A673 (cell line): ENCODE measurements at regions not wholly inside any gene's neighbourhood (a gene's known extent, or its start where the extent isn't known, plus 50 kb on each side); places are given as distances from the start of the nearest gene placed in this dataset.

ENCODE experiments used
- BruUV-seq: library from RNA; stranded (reverse); fragments of 400-500 nt; replicated peaks from 2 replicates; lab custom pipeline; 2021; lab: Mats Ljungman, UMichigan
- CTCF ChIA-PET: fragments of 300-600 bp; sonication (Branson Sonifier 250); formaldehyde crosslinking; loops from one replicate; lab custom pipeline; 2022; ENCODE audit warnings: antibody characterized with exemption; lab: Charles Lee
- POLR2A ChIA-PET: fragments of 300-600 bp; sonication (Branson Sonifier 250); formaldehyde crosslinking; loops from one replicate; lab custom pipeline; 2022; ENCODE audit warnings: antibody characterized with exemption; ENCODE audit not compliant: low non-redundant PET; lab: Charles Lee
- DNase-seq: peaks from one replicate; pipeline ENCODE4 v3.0.0-alpha.2; 2015; ENCODE audit warnings: low spot score
- H3K27ac ChIP-seq: fragments of 200-600 bp; sonication (generic); 2 replicates; pipeline ENCODE4 v1.5.1; 2016; ENCODE audit warnings: mixed run types, low read depth, mild to moderate bottlenecking, mixed read lengths, antibody characterized with exemption, low read length; ENCODE audit not compliant: poor library complexity, severe bottlenecking
- H3K27me3 ChIP-seq: fragments of 200-600 bp; sonication (generic); replicated peaks from 2 replicates; pipeline ENCODE4 v1.6.1; 2017; ENCODE audit warnings: mixed run types, low read depth, mild to moderate bottlenecking, mixed read lengths, antibody characterized with exemption, low read length; ENCODE audit not compliant: insufficient read depth, poor library complexity
- H3K36me3 ChIP-seq: fragments of 200-600 bp; sonication (generic); 2 replicates; pipeline ENCODE4 v1.6.1; 2016; ENCODE audit warnings: mixed run types, mild to moderate bottlenecking, mixed read lengths, antibody characterized with exemption, low read length; ENCODE audit not compliant: insufficient read depth, poor library complexity, severe bottlenecking
- H3K4me1 ChIP-seq: fragments of 200-600 bp; sonication (generic); 2 replicates; pipeline ENCODE4 v1.6.1; 2017; ENCODE audit warnings: mixed run types, mild to moderate bottlenecking, mixed read lengths, antibody characterized with exemption, low read length; ENCODE audit not compliant: insufficient read depth, poor library complexity, severe bottlenecking
- H3K4me3 ChIP-seq: fragments of 200-600 bp; sonication (generic); 2 replicates; pipeline ENCODE4 v1.5.1; 2016; ENCODE audit warnings: low read depth, mixed run types, mild to moderate bottlenecking, mixed read lengths, low read length; ENCODE audit not compliant: poor library complexity, severe bottlenecking
- H3K9me3 ChIP-seq: fragments of 200-600 bp; sonication (generic); 2 replicates; pipeline ENCODE4 v1.6.1; 2016; ENCODE audit warnings: mixed run types, low read depth, mild to moderate bottlenecking, mixed read lengths, antibody characterized with exemption, low read length; ENCODE audit not compliant: poor library complexity, severe bottlenecking
- EZH2 ChIP-seq: fragments of 200-600 bp; sonication (generic); IDR thresholded peaks from 2 replicates; pipeline ENCODE4 v1.6.1; 2017; ENCODE audit warnings: borderline replicate concordance, low read depth, mild to moderate bottlenecking, mixed read lengths, antibody characterized with exemption, low read length; ENCODE audit not compliant: poor library complexity, severe bottlenecking
- intact Hi-C: fragments of 100-400 bp; cut with micrococcal nuclease; formaldehyde crosslinking; loops from one replicate; pipeline ENCODE4 v1.10.0; 2022; ENCODE audit not compliant: unreplicated experiment
- TF ChIP-seq, protein P1 (sequence below): fragments of 300-800, 200-600 bp; sonication (generic); conservative IDR thresholded peaks from 2 replicates; pipeline ENCODE4 v1.5.1; 2017; ENCODE audit warnings: low read depth, mild to moderate bottlenecking, antibody characterized with exemption, low read length, moderate library complexity, mixed read lengths

GRCh38 chr2:236510034-236510433, 59.6 kb upstream of the ACKR3 start:
- Histone ChIP-seq H3K4me3 (no peak overlapping the region), H3K36me3 (no peaks in the 10 kb centered on the region), H3K9me3 (no peaks in the 10 kb centered on the region), H3K27ac (no peak overlapping the region), H3K27me3 (peaks cover 49% of the 10 kb centered on the region), H3K4me1 (no peaks in the 10 kb centered on the region)
- ChIA-PET CTCF (no interaction called here), POLR2A (no interaction called here)
- BruUV-seq = no TSS peak
- TF ChIP-seq EZH2 = no peak
- TF ChIP-seq, protein P1, sequence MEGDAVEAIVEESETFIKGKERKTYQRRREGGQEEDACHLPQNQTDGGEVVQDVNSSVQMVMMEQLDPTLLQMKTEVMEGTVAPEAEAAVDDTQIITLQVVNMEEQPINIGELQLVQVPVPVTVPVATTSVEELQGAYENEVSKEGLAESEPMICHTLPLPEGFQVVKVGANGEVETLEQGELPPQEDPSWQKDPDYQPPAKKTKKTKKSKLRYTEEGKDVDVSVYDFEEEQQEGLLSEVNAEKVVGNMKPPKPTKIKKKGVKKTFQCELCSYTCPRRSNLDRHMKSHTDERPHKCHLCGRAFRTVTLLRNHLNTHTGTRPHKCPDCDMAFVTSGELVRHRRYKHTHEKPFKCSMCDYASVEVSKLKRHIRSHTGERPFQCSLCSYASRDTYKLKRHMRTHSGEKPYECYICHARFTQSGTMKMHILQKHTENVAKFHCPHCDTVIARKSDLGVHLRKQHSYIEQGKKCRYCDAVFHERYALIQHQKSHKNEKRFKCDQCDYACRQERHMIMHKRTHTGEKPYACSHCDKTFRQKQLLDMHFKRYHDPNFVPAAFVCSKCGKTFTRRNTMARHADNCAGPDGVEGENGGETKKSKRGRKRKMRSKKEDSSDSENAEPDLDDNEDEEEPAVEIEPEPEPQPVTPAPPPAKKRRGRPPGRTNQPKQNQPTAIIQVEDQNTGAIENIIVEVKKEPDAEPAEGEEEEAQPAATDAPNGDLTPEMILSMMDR = no peak
- intact Hi-C loops = loop anchor here (5.0 kb wide), 1 partner anchor 57 kb away; the partner anchor contains the start of gene ACKR3
- no peak for DNase-seq

GRCh38 chr2:236511266-236511665, 58.4 kb upstream of the ACKR3 start:
- no peak for TF ChIP-seq EZH2
- TF ChIP-seq, protein P1 = no peak
- H3K36me3 ChIP-seq = no peaks in the 10 kb centered on the region
- H3K27ac ChIP-seq = no peak overlapping the region
- CTCF ChIA-PET = no interaction called here
- BruUV-seq = no TSS peak
- no peaks in the 10 kb centered on the region for H3K4me1 ChIP-seq
- H3K9me3 ChIP-seq = no peaks in the 10 kb centered on the region
- POLR2A ChIA-PET = no interaction called here
- peaks cover 37% of the 10 kb centered on the region for H3K27me3 ChIP-seq
- no peak for DNase-seq
- intact Hi-C loops = loop anchor here (5.0 kb wide), 1 partner anchor 56 kb away; the partner anchor contains the start of gene ACKR3
- H3K4me3 ChIP-seq = no peak overlapping the region

- Histone ChIP-seq H3K27ac (no peak overlapping the region), H3K27me3 (peaks cover 27% of the 10 kb centered on the region), H3K4me1 (no peaks in the 10 kb centered on the region), H3K36me3 (no peaks in the 10 kb centered on the region), H3K4me3 (no peak overlapping the region), H3K9me3 (no peaks in the 10 kb centered on the region)
- no peak for DNase-seq
- intact Hi-C loops = loop anchor here (1.0 to 5.0 kb wide), 2 partner anchors 55 to 519 kb away; partner anchors contain the start of gene ACKR3
- ChIA-PET POLR2A (interaction anchor here (0.7 kb wide), 1 partner anchor 478 kb away, joined by 8 read pairs; no protein-coding TSS in a partner anchor), CTCF (interaction anchor here (1.1 to 2.0 kb wide), 2 partner anchors 57 to 549 kb away, joined by 3 to 8 read pairs; partner anchors contain the start of gene ACKR3)
- no peak for TF ChIP-seq EZH2
- TF ChIP-seq, protein P1 = no peak
- no TSS peak for BruUV-seq
Observed at GRCh38 chr2:236512267-236512666, 57.4 kb upstream of the ACKR3 start.
